T-cell (primary cell): ENCODE measurements at regions not wholly inside any gene's neighbourhood (a gene's known extent, or its start where the extent isn't known, plus 50 kb on each side); places are given as distances from the start of the nearest gene placed in this dataset.
"Not testable (repeated sequence)": the region's sequence is repeated elsewhere in the genome, so short reads cannot be mapped to it uniquely, and the experiment has no call there.

Source experiments
- ATAC-seq, 4 experiments: fragments of 200-7000 bp in 3 of 4; fragments of 150-1000 bp in 1 of 4; cut with Tn5 transposase; replicated peaks in 1 of 4; 1 replicate in 3 of 4; 2 replicates in 1 of 4; pipeline ENCODE4 v1.10.0; 2021; ENCODE audit warnings: moderate library complexity in 3 of 4, mild to moderate bottlenecking in 2 of 4, moderate number of reproducible peaks in 1 of 4
- CTCF ChIA-PET, 2 donors: fragments of 300-600 bp; sonication (Branson Sonifier 250); formaldehyde crosslinking; loops; one replicate each; lab custom pipeline; 2022; ENCODE audit warnings: antibody characterized with exemption in 2 of 2; lab: Charles Lee
- POLR2A ChIA-PET, 2 donors: fragments of 300-600 bp; sonication (Branson Sonifier 250); formaldehyde crosslinking; loops; one replicate each; lab custom pipeline; 2022; ENCODE audit warnings: antibody characterized with exemption in 2 of 2; lab: Charles Lee
- DNase-seq, 35 experiments: peaks; one replicate each; pipeline versions ENCODE4 v3.0.0 to v3.0.0-alpha.2; 2013 to 2023
- H3K27ac ChIP-seq: one replicate; pipeline ENCODE4 v1.5.1; 2013; ENCODE audit warnings: low read length
- H3K27me3 ChIP-seq, 2 experiments: replicated peaks in 1 of 2; 1 replicate in 1 of 2; 2 replicates in 1 of 2; pipeline versions ENCODE4 v1.6.1 to v1.7.0; 2013; ENCODE audit warnings: low read length in 1 of 2, mixed read lengths in 1 of 2; ENCODE audit not compliant: control insufficient read depth in 2 of 2, insufficient read depth in 2 of 2; ENCODE audit errors: extremely low read depth in 1 of 2
- H3K36me3 ChIP-seq, 2 donors: 1 replicate in 1 of 2; 2 replicates in 1 of 2; pipeline versions ENCODE4 v1.6.1 to v1.7.0; 2013; ENCODE audit warnings: low read length in 1 of 2; ENCODE audit not compliant: control insufficient read depth in 2 of 2, insufficient read depth in 1 of 2; ENCODE audit errors: extremely low read depth in 1 of 2
- H3K4me1 ChIP-seq, 2 experiments: 1 replicate in 1 of 2; 2 replicates in 1 of 2; pipeline versions ENCODE4 v1.6.1 to v1.7.0; 2013; ENCODE audit warnings: low read length in 2 of 2, mixed read lengths in 1 of 2; ENCODE audit not compliant: insufficient read depth in 2 of 2, control insufficient read depth in 1 of 2; ENCODE audit errors: extremely low read depth in 1 of 2
- H3K4me3 ChIP-seq, 2 donors: 1 replicate in 1 of 2; 2 replicates in 1 of 2; pipeline versions ENCODE4 v1.5.1 to v1.7.0; 2013; ENCODE audit warnings: mild to moderate bottlenecking in 2 of 2, low read length in 1 of 2, moderate library complexity in 1 of 2; ENCODE audit not compliant: control insufficient read depth in 1 of 2; ENCODE audit errors: extremely low read depth in 1 of 2
- H3K9me3 ChIP-seq: 2 replicates; pipeline ENCODE4 v1.7.0; 2013
- H3K27ac Mint-ChIP-seq, 2 donors: one replicate each; pipeline ENCODE4 v1.8.0; 2020 to 2021; ENCODE audit warnings: mild to moderate bottlenecking in 2 of 2, mixed read lengths in 2 of 2
- H3K27me3 Mint-ChIP-seq, 2 donors: one replicate each; pipeline ENCODE4 v1.8.0; 2021 to 2022; ENCODE audit warnings: mixed read lengths in 2 of 2
- H3K36me3 Mint-ChIP-seq: one replicate; pipeline ENCODE4 v1.8.0; 2021; ENCODE audit warnings: mixed read lengths
- H3K4me1 Mint-ChIP-seq, 3 donors: one replicate each; pipeline ENCODE4 v1.8.0; 2020 to 2022; ENCODE audit warnings: mixed read lengths in 3 of 3, mild to moderate bottlenecking in 1 of 3
- H3K4me3 Mint-ChIP-seq, 3 donors: one replicate each; pipeline ENCODE4 v1.8.0; 2020 to 2022; ENCODE audit warnings: mild to moderate bottlenecking in 3 of 3, mixed read lengths in 3 of 3, moderate library complexity in 3 of 3
- H3K9me3 Mint-ChIP-seq, 3 donors: one replicate each; pipeline ENCODE4 v1.8.0; 2020 to 2022; ENCODE audit warnings: mixed read lengths in 3 of 3
- WGBS: methylation state at CpG from one replicate; pipeline ENCODE4 v1.1.5; 2013; ENCODE audit warnings: missing lambda C conversion rate; ENCODE audit not compliant: insufficient coverage; 5-methylcytosine and 5-hydroxymethylcytosine counted together

GRCh38 chr7:12930534-12930933, 243.1 kb downstream of the ARL4A start:
- Histone ChIP-seq H3K4me1 (no peaks in the 10 kb centered on the region), H3K4me3 (no peak overlapping the region), H3K9me3 (no peaks in the 10 kb centered on the region), H3K27me3 (no peaks in the 10 kb centered on the region), H3K27ac (no peak overlapping the region), H3K36me3 (no peaks in the 10 kb centered on the region)
- ATAC-seq (no peak), DNase-seq (no peak)
- POLR2A ChIA-PET: no interaction called here
- WGBS: no CpG with 5 or more reads among the region's 2 CpGs
- H3K4me3 Mint-ChIP-seq: no peak overlapping the region
- H3K36me3 Mint-ChIP-seq: no peaks in the 10 kb centered on the region
- peaks cover 2 to 6% of the 10 kb centered on the region in 2 donors for H3K27me3 Mint-ChIP-seq
- no peaks in the 10 kb centered on the region for H3K9me3 Mint-ChIP-seq
- CTCF ChIA-PET: no interaction called here
- H3K4me1 Mint-ChIP-seq: no peaks in the 10 kb centered on the region
- no peak overlapping the region for H3K27ac Mint-ChIP-seq

- H3K36me3 ChIP-seq, ATAC-seq, H3K4me3 ChIP-seq, H3K4me3 Mint-ChIP-seq, H3K27me3 ChIP-seq, H3K4me1 Mint-ChIP-seq, H3K4me1 ChIP-seq, CTCF ChIA-PET, H3K27ac Mint-ChIP-seq, H3K27me3 Mint-ChIP-seq, H3K27ac ChIP-seq, DNase-seq, H3K9me3 Mint-ChIP-seq, H3K36me3 Mint-ChIP-seq, POLR2A ChIA-PET, H3K9me3 ChIP-seq: not testable (repeated sequence)
- WGBS: 91% methylated on average over 19 of the region's 19 CpGs
These were observed 244.0 kb downstream of the ARL4A start for GRCh38 chr7:12931465-12931864.

GRCh38 chr7:12939694-12940093, 252.3 kb downstream of the ARL4A start:
- no peak overlapping the region for H3K4me3 ChIP-seq
- CTCF ChIA-PET: no interaction called here
- DNase-seq (no peak), ATAC-seq (no peak)
- H3K9me3 ChIP-seq: no peaks in the 10 kb centered on the region
- H3K27me3 Mint-ChIP-seq: peaks cover 3 to 4% of the 10 kb centered on the region in 2 donors
- no peaks in the 10 kb centered on the region for H3K36me3 Mint-ChIP-seq
- H3K27me3 ChIP-seq: peaks cover 0 to 6% of the 10 kb centered on the region in 2 experiments
- H3K4me3 Mint-ChIP-seq: no peak overlapping the region
- WGBS: 82% methylated on average over 8 of the region's 11 CpGs
- H3K4me1 ChIP-seq: no peaks in the 10 kb centered on the region
- H3K9me3 Mint-ChIP-seq: peaks cover 0 to 8% (median 3%) of the 10 kb centered on the region in 3 donors
- POLR2A ChIA-PET: no interaction called here
- no peak overlapping the region for H3K27ac ChIP-seq
- no peaks in the 10 kb centered on the region for H3K4me1 Mint-ChIP-seq
- no peaks in the 10 kb centered on the region for H3K36me3 ChIP-seq
- H3K27ac Mint-ChIP-seq: no peak overlapping the region

DNA sequence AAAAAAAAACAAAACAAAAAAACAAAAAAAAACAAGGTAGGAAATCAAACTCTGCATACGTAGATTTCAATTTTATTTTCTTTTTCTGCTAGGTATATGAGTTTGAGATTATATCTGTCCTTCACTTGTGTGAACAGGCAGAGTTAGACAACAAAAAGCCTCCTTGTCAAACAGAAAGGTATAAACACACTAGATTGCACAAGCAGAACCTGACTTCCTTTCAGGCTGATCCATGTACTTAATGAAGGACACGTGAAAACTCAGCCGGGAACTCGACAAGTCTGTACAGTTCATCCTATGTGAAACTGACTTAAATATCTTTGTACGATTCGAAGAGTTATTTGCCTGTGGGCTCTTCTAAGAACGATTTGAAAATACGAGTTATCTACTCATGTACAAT, 254.1 kb downstream of the ARL4A start:
- no peaks in the 10 kb centered on the region for H3K9me3 ChIP-seq
- Mint-ChIP-seq H3K4me1 (no peaks in the 10 kb centered on the region), H3K36me3 (no peaks in the 10 kb centered on the region), H3K4me3 (no peak overlapping the region), H3K9me3 (peaks cover 0 to 8% (median 3%) of the 10 kb centered on the region in 3 donors), H3K27me3 (peaks cover 3 to 4% of the 10 kb centered on the region in 2 donors), H3K27ac (no peak overlapping the region)
- H3K4me1 ChIP-seq: no peaks in the 10 kb centered on the region
- no peaks in the 10 kb centered on the region for H3K36me3 ChIP-seq
- ChIA-PET POLR2A (no interaction called here), CTCF (no interaction called here)
- H3K27me3 ChIP-seq: peaks cover 0 to 6% of the 10 kb centered on the region in 2 experiments
- 80% methylated on average over 3 of the region's 8 CpGs for WGBS
- no peak for DNase-seq
- no peak overlapping the region for H3K4me3 ChIP-seq
- ATAC-seq: no peak
- no peak overlapping the region for H3K27ac ChIP-seq

DNA sequence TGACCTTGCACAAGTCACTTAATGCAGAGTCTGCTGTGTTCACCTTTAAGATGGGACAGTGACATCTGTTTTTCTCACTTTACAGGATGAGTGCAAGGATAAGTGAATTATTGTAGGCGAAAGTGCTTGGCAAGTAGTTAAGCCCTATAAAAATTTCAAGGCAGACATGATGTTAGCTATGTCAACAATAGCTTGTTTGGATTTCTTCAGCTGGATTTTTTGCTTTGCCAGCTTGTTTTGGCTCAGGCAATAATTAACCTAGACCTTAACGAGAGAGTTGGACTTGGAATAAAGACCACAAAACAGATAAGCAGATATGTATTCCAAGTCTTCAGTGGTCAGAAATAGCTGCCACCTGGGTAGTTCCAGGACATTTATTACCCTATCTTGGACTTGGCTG, 255.2 kb downstream of the ARL4A start:
- Mint-ChIP-seq H3K9me3 (peaks cover 0 to 8% (median 3%) of the 10 kb centered on the region in 3 donors), H3K27ac (no peak overlapping the region), H3K27me3 (peaks cover 3 to 4% of the 10 kb centered on the region in 2 donors), H3K4me1 (no peaks in the 10 kb centered on the region), H3K4me3 (no peak overlapping the region), H3K36me3 (no peaks in the 10 kb centered on the region)
- no peak for ATAC-seq
- Histone ChIP-seq H3K27me3 (peaks cover 0 to 6% of the 10 kb centered on the region in 2 experiments), H3K4me1 (no peaks in the 10 kb centered on the region), H3K36me3 (no peaks in the 10 kb centered on the region), H3K4me3 (no peak overlapping the region), H3K27ac (no peak overlapping the region), H3K9me3 (no peaks in the 10 kb centered on the region)
- ChIA-PET POLR2A (no interaction called here), CTCF (no interaction called here)
- 80% methylated on average over 2 of the region's 2 CpGs for WGBS
- DNase-seq: no peak

DNA sequence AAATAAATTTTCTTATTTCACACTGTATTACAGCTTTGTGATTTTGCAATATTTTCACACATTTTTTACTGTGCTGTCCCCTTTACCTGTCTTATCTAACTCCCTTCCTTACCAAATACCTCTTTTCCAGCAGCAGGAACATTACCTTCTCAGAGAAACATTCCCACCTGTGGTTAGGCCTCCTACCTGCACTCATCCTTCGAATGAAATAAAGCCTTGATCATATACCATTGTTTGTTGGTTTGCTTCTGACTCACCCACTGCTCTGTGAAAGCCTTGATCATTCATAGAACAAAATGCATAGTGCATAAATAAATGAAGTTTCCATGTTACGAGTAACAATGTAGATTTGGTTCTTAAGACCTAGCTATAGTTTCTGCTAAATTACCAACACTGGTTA, 256.3 kb downstream of the ARL4A start:
- H3K27me3 Mint-ChIP-seq: peaks cover 3 to 4% of the 10 kb centered on the region in 2 donors
- H3K9me3 Mint-ChIP-seq: peaks cover 0 to 5% (median 3%) of the 10 kb centered on the region in 3 donors
- H3K27ac Mint-ChIP-seq: no peak overlapping the region
- ATAC-seq (no peak), DNase-seq (no peak)
- WGBS: no CpG with 5 or more reads among the region's 2 CpGs
- POLR2A ChIA-PET: no interaction called here
- H3K27ac ChIP-seq: no peak overlapping the region
- H3K4me1 ChIP-seq: no peaks in the 10 kb centered on the region
- no peaks in the 10 kb centered on the region for H3K4me1 Mint-ChIP-seq
- H3K4me3 ChIP-seq: no peak overlapping the region
- H3K36me3 ChIP-seq: no peaks in the 10 kb centered on the region
- H3K36me3 Mint-ChIP-seq: no peaks in the 10 kb centered on the region
- peaks cover 0 to 6% of the 10 kb centered on the region in 2 experiments for H3K27me3 ChIP-seq
- no peaks in the 10 kb centered on the region for H3K9me3 ChIP-seq
- no peak overlapping the region for H3K4me3 Mint-ChIP-seq
- CTCF ChIA-PET: interaction anchor here in 1 of 2 donors (0.7 kb wide), 1 partner anchor 611 kb away, joined by 4 read pairs; no protein-coding TSS in a partner anchor

GRCh38 chr7:12945901-12946300, 258.5 kb downstream of the ARL4A start:
- Histone ChIP-seq H3K36me3 (no peaks in the 10 kb centered on the region), H3K4me1 (no peaks in the 10 kb centered on the region), H3K9me3 (no peaks in the 10 kb centered on the region), H3K4me3 (no peak overlapping the region), H3K27me3 (no peaks in the 10 kb centered on the region), H3K27ac (no peak overlapping the region)
- no peaks in the 10 kb centered on the region for H3K36me3 Mint-ChIP-seq
- H3K4me1 Mint-ChIP-seq: no peaks in the 10 kb centered on the region
- ChIA-PET CTCF (interaction anchor here in 1 of 2 donors (0.7 kb wide), 1 partner anchor 10 kb away, joined by 5 read pairs; no protein-coding TSS in a partner anchor), POLR2A (interaction anchor here (0.6 kb wide), 2 partner anchors 44 to 345 kb away, joined by 3 read pairs; no protein-coding TSS in a partner anchor)
- DNase-seq: no peak
- H3K27me3 Mint-ChIP-seq: peaks cover 0 to under 1% of the 10 kb centered on the region in 2 donors
- WGBS: no CpG with 5 or more reads among the region's 2 CpGs
- no peak overlapping the region for H3K27ac Mint-ChIP-seq
- no peak for ATAC-seq
- H3K9me3 Mint-ChIP-seq: no peaks in the 10 kb centered on the region
- no peak overlapping the region for H3K4me3 Mint-ChIP-seq
